Hepatocyte (in vitro differentiated cells): ENCODE measurements at regions not wholly inside any gene's neighbourhood (a gene's known extent, or its start where the extent isn't known, plus 50 kb on each side); places are given as distances from the start of the nearest gene placed in this dataset.

Experiments
- EZH2 ChIP-seq: fragments of 200-600 bp; sonication (generic); IDR thresholded peaks from 2 replicates; pipeline ENCODE4 v1.6.1; 2016; ENCODE audit warnings: antibody characterized with exemption, mild to moderate bottlenecking, borderline replicate concordance
- EZH2phosphoT487 ChIP-seq: fragments of 200-600 bp; sonication (generic); IDR thresholded peaks from one replicate; pipeline ENCODE4 v1.6.1; 2018; ENCODE audit warnings: antibody characterized with exemption, mild to moderate bottlenecking, low read depth, moderate library complexity; ENCODE audit not compliant: unreplicated experiment, severe bottlenecking
- TF ChIP-seq, protein P1 (sequence below): fragments of 200-600 bp; sonication (generic); IDR thresholded peaks from 2 replicates; pipeline ENCODE4 v1.5.1; 2016; ENCODE audit warnings: antibody characterized with exemption, mild to moderate bottlenecking; ENCODE audit not compliant: poor library complexity

DNA sequence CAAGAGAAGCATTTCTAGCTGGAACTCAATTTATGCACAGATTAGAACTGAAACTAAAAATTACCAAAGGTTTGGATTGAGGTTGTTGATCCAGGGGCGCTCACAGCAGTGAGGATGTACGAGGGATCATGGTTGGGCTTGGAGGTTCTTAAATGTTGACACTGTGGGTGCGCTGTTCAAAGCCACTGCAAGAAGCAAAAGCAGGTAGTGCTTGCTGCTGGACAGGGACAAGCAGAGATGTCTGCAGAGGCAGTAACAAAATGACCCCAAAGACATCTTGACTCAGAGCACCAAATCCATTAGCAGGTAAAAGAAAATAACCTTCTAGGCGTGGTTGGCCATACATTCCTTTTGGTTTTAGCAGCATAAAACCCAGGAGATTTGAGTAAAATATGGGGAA lies 468.4 kb downstream of the ZSWIM6 start:
- TF ChIP-seq, protein P1, sequence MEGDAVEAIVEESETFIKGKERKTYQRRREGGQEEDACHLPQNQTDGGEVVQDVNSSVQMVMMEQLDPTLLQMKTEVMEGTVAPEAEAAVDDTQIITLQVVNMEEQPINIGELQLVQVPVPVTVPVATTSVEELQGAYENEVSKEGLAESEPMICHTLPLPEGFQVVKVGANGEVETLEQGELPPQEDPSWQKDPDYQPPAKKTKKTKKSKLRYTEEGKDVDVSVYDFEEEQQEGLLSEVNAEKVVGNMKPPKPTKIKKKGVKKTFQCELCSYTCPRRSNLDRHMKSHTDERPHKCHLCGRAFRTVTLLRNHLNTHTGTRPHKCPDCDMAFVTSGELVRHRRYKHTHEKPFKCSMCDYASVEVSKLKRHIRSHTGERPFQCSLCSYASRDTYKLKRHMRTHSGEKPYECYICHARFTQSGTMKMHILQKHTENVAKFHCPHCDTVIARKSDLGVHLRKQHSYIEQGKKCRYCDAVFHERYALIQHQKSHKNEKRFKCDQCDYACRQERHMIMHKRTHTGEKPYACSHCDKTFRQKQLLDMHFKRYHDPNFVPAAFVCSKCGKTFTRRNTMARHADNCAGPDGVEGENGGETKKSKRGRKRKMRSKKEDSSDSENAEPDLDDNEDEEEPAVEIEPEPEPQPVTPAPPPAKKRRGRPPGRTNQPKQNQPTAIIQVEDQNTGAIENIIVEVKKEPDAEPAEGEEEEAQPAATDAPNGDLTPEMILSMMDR: no peak
- TF ChIP-seq EZH2 (no peak), EZH2phosphoT487 (no peak)
